ENCODE measurements at regions not wholly inside any gene's neighbourhood (a gene's known extent, or its start where the extent isn't known, plus 50 kb on each side); places are given as distances from the start of the nearest gene placed in this dataset.

DNA sequence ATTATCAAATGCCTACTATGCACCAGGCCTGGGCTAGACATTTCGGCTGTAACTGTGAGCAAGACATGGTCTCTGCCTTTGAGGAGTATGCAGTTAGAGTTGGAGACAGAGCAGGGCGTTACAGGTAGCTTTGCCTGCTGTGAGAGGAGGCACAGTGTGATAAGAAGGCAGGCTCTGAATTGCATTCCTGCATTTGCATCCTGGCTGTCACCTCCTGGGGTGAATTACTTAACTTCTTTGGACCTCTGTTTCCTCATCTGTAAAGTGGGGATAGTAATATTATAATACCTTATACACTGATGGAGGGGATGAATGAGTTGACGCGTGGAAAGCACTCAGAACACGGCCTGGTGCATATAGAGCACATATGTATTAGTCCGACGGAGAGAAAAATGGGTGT, 118.1 kb upstream of the ARHGAP20 start:
- no peaks in the 10 kb centered on the region for H3K36me3 Mint-ChIP-seq (ENCODE audit: low read depth)
- H3K9me3 Mint-ChIP-seq = no peaks in the 10 kb centered on the region
- H3K27ac Mint-ChIP-seq = no peak overlapping the region
- no peak for DNase-seq (ENCODE audit: low spot score)
- H3K4me1 Mint-ChIP-seq (ENCODE audit: low read depth) = peaks cover 16% of the 10 kb centered on the region
- intact Hi-C loops (cut with micrococcal nuclease) = no loop called here
- H3K4me3 Mint-ChIP-seq (ENCODE audit: low read depth) = no peak overlapping the region
- H3K27me3 Mint-ChIP-seq (ENCODE audit: low read depth) = no peaks in the 10 kb centered on the region

DNA sequence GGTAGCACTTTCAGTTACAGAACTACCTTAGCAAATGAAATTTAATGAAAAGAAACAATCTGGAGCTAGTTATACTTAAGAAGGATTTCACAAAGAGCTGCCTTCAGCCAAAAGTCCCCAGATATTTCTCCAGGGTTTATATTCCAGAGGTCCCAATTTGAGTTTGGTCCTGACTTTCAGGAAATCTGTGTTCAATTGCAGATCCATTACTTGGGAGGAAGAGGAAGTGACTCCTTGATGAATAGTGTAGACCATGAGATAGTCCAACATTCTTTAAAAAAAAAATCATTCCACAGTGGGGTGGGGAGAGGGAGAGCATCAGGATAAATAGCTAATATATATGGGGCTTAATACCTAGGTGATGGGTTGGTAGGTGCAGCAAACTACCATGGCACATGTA, 117.6 kb upstream of the ARHGAP20 start:
- H3K27ac Mint-ChIP-seq = no peak overlapping the region
- H3K4me1 Mint-ChIP-seq (ENCODE audit: low read depth) = peaks cover 12% of the 10 kb centered on the region
- H3K27me3 Mint-ChIP-seq (ENCODE audit: low read depth) = no peaks in the 10 kb centered on the region
- no peaks in the 10 kb centered on the region for H3K9me3 Mint-ChIP-seq
- DNase-seq (ENCODE audit: low spot score) = no peak
- no peak overlapping the region for H3K4me3 Mint-ChIP-seq (ENCODE audit: low read depth)
- intact Hi-C loops (cut with micrococcal nuclease) = no loop called here
- no peaks in the 10 kb centered on the region for H3K36me3 Mint-ChIP-seq (ENCODE audit: low read depth)

DNA sequence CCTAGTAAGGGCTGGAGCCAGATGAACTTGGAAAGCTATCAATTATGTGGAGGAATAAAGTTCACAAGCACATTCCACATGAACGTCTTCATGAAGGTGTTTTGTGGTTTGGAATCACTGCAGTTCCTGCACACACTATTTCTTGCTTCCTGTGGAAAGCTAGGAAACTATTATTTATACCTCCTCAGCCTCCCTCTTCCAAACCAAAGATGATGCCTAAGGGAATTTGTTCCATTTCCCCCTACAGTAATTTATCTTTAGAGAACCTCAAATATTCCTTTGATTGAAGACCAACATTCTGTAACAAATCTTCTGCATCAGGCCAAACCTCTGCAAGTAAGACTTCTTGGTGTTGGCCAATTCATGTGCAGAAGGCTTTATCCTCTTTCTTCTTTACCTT, 115.8 kb upstream of the ARHGAP20 start:
- no peak for DNase-seq (ENCODE audit: low spot score)
- no peak overlapping the region for H3K4me3 Mint-ChIP-seq (ENCODE audit: low read depth)
- no peaks in the 10 kb centered on the region for H3K36me3 Mint-ChIP-seq (ENCODE audit: low read depth)
- peaks cover 11% of the 10 kb centered on the region for H3K4me1 Mint-ChIP-seq (ENCODE audit: low read depth)
- H3K9me3 Mint-ChIP-seq = no peaks in the 10 kb centered on the region
- intact Hi-C loops (cut with micrococcal nuclease) = no loop called here
- no peak overlapping the region for H3K27ac Mint-ChIP-seq
- H3K27me3 Mint-ChIP-seq (ENCODE audit: low read depth) = no peaks in the 10 kb centered on the region

GRCh38 chr11:110827276-110827675, 115.0 kb upstream of the ARHGAP20 start:
- no peaks in the 10 kb centered on the region for H3K27me3 Mint-ChIP-seq (ENCODE audit: low read depth)
- DNase-seq (ENCODE audit: low spot score) = no peak
- no peak overlapping the region for H3K27ac Mint-ChIP-seq
- H3K9me3 Mint-ChIP-seq = no peaks in the 10 kb centered on the region
- intact Hi-C loops (cut with micrococcal nuclease) = no loop called here
- no peaks in the 10 kb centered on the region for H3K36me3 Mint-ChIP-seq (ENCODE audit: low read depth)
- no peak overlapping the region for H3K4me3 Mint-ChIP-seq (ENCODE audit: low read depth)
- H3K4me1 Mint-ChIP-seq (ENCODE audit: low read depth) = peaks cover 3% of the 10 kb centered on the region

DNA sequence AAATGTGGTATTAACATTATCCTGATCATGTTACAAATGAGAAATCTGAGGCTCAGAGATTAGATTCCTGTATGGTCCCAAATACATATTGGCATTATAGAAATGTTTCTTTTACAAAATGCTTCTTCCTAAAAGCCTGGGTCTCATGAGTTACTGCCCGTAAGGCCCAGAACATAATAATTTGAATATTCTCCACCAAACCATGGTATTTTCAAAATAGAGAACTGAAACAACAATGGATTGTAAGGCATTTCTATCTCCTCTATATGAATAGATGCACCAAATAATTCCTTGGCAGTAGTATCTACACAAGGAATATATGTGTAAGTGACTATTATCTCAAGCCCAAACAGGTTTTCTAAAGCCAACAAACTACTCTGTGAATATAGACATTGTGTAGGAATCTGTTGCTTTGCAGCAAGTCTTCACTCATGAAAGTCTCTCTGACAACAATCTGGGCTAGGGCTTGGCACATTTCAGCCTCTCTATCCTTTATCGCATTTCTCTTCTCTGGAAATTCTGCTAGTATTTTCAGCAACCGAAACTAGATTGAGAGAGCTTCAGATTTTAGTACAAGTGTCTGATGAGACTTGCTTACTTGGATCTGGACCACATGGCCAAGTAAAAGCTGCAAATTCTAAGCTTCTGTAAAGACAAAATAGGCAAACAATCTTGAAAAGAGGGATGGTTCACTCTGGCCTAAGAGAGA, 112.8 kb upstream of the ARHGAP20 start:
- H3K27me3 Mint-ChIP-seq (ENCODE audit: low read depth) = peaks cover 2% of the 10 kb centered on the region
- no peak for DNase-seq (ENCODE audit: low spot score)
- H3K27ac Mint-ChIP-seq = no peak overlapping the region
- no peaks in the 10 kb centered on the region for H3K36me3 Mint-ChIP-seq (ENCODE audit: low read depth)
- intact Hi-C loops (cut with micrococcal nuclease) = no loop called here
- no peaks in the 10 kb centered on the region for H3K4me1 Mint-ChIP-seq (ENCODE audit: low read depth)
- no peaks in the 10 kb centered on the region for H3K9me3 Mint-ChIP-seq
- H3K4me3 Mint-ChIP-seq (ENCODE audit: low read depth) = no peak overlapping the region

DNA sequence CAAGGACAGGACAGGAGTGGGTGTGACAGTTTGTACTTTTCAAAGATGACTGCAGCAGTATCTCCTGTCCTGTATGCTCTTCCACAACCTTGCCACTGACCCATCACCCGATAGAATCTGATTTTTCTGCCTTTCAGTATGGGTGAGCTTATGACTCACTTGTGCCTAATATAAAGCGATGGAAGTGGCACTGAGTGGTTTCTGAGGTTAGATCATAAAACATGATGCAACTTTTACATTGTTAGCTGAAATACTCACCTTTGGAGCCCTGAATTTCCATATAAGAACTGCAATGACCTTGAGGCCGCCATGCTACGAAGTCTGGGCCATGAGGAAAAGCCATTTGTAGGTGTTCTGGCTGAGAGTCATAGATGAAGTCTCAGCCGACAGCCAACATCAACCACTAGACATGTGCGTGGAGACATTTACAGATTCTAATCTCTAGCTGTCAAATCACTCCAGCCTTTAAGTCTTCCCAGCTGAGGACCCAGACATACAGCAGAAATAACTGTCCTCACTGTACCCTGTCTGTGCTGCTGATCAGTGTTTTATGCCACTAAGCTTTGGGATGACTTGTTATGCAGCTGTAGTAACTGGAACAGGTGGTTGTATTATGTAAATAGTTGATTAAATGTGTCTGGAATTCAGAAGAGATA, 105.9 kb upstream of the ARHGAP20 start:
- Mint-ChIP-seq H3K4me1 (ENCODE audit: low read depth) (peaks cover 13% of the 10 kb centered on the region), H3K27me3 (ENCODE audit: low read depth) (peaks cover 8% of the 10 kb centered on the region), H3K4me3 (ENCODE audit: low read depth) (no peak overlapping the region), H3K36me3 (ENCODE audit: low read depth) (no peaks in the 10 kb centered on the region), H3K27ac (no peak overlapping the region), H3K9me3 (peaks cover 18% of the 10 kb centered on the region)
- intact Hi-C loops (cut with micrococcal nuclease) = loop anchor here (1.0 to 2.0 kb wide), 2 partner anchors 15 to 363 kb away; no protein-coding TSS in a partner anchor
- no peak for DNase-seq (ENCODE audit: low spot score)

DNA sequence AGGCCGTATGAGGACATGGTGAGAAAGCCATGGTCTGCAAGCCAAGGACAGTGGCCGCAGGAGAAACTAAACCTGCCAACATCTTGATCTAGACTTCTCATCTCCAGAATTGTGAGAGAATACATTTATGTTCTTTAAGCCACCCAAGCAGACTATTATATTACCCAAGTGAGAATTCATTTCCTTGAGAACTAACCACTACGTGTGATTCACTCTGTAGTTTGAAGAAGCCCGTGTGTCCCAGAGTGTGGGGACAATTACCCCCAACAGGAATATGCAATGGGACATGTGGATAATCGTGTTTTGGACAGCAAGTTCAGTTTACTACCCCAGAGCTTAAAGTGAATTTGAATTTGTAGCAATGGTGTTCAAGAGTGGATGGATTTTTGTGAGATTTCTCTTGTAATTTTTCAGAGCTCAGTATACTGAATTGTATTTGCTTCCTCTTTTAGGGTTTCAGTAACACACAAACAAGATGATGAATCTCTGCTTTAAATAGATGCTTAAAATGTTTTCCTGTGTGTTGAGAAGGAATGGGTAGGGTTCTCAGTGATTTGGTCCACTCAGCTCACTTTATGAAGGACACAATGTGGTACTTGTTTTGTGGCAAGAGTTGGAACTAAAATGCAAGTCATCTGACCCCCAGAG, 100.0 kb upstream of the ARHGAP20 start:
- peaks cover 18% of the 10 kb centered on the region for H3K9me3 Mint-ChIP-seq
- no peaks in the 10 kb centered on the region for H3K36me3 Mint-ChIP-seq (ENCODE audit: low read depth)
- H3K4me3 Mint-ChIP-seq (ENCODE audit: low read depth) = no peak overlapping the region
- intact Hi-C loops (cut with micrococcal nuclease) = no loop called here
- no peak for DNase-seq (ENCODE audit: low spot score)
- H3K4me1 Mint-ChIP-seq (ENCODE audit: low read depth) = no peaks in the 10 kb centered on the region
- peaks cover 3% of the 10 kb centered on the region for H3K27me3 Mint-ChIP-seq (ENCODE audit: low read depth)
- no peak overlapping the region for H3K27ac Mint-ChIP-seq

DNA sequence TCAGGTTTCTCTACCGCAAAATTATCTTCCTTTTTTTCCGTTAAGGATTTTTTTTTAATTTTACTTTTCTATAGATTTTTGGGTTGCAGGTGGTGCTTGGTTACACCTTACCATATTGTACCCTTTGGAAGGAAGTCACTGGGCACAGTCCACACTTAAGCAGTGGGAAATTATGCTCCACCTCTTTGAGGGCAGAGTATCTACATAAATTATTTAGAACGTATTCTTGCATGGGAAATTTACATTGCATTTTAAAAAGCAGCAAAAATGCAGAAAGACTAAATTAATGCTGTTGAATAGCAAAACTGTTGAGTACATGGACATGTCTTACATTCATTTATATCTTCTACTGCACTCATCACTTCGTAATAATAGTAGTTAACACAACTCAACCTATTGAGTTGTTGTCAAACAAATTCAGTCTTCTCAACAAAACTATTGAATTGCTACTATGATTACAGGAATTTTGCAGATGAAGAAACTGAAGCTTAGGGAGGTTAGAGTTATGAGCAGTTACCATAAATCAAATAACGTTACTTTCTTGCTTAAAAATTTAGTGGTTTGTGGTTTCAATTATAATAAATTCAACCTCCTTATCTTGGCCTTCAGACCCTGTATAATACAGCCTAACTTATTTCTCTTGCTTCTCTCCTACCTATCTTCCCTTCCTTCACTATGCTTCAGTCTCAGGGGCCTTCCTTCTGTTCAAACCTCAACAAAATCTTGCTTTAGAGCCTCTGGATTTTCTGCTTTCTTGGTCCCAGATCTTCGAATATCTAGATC, 97.4 kb upstream of the ARHGAP20 start:
- Mint-ChIP-seq H3K27ac (no peak overlapping the region), H3K27me3 (ENCODE audit: low read depth) (peaks cover 3% of the 10 kb centered on the region), H3K4me3 (ENCODE audit: low read depth) (no peak overlapping the region), H3K4me1 (ENCODE audit: low read depth) (no peaks in the 10 kb centered on the region), H3K9me3 (peaks cover 10% of the 10 kb centered on the region), H3K36me3 (ENCODE audit: low read depth) (no peaks in the 10 kb centered on the region)
- DNase-seq (ENCODE audit: low spot score) = no peak
- intact Hi-C loops (cut with micrococcal nuclease) = no loop called here

DNA sequence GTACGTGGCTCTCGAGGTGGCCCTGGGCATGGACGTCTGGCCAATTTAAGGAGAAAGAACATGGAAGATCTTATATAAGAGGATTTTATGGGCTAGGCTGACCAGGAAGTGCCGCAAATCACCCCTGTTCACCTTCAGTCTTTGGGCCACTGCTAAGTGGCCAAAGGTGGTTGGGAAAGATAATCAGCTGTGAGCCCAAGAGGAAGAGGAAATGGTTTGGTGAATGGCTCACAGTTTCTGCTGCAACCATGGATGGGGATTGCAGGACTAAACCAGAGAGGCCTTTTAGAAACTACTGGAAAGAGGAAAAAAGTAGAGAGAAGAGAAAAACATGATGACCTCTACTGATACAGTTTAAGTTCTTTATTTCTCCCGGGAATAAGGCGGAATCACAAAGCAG, 96.0 kb upstream of the ARHGAP20 start:
- Mint-ChIP-seq H3K4me1 (ENCODE audit: low read depth) (no peaks in the 10 kb centered on the region), H3K27me3 (ENCODE audit: low read depth) (peaks cover 3% of the 10 kb centered on the region), H3K9me3 (peaks cover under 1% of the 10 kb centered on the region), H3K27ac (no peak overlapping the region), H3K4me3 (ENCODE audit: low read depth) (no peak overlapping the region), H3K36me3 (ENCODE audit: low read depth) (no peaks in the 10 kb centered on the region)
- intact Hi-C loops (cut with micrococcal nuclease) = no loop called here
- no peak for DNase-seq (ENCODE audit: low spot score)

GRCh38 chr11:110807801-110808200, 95.6 kb upstream of the ARHGAP20 start:
- Mint-ChIP-seq H3K9me3 (no peaks in the 10 kb centered on the region), H3K4me1 (ENCODE audit: low read depth) (no peaks in the 10 kb centered on the region), H3K27me3 (ENCODE audit: low read depth) (peaks cover 3% of the 10 kb centered on the region), H3K4me3 (ENCODE audit: low read depth) (no peak overlapping the region), H3K27ac (no peak overlapping the region), H3K36me3 (ENCODE audit: low read depth) (no peaks in the 10 kb centered on the region)
- DNase-seq (ENCODE audit: low spot score) = no peak
- intact Hi-C loops (cut with micrococcal nuclease) = no loop called here

DNA sequence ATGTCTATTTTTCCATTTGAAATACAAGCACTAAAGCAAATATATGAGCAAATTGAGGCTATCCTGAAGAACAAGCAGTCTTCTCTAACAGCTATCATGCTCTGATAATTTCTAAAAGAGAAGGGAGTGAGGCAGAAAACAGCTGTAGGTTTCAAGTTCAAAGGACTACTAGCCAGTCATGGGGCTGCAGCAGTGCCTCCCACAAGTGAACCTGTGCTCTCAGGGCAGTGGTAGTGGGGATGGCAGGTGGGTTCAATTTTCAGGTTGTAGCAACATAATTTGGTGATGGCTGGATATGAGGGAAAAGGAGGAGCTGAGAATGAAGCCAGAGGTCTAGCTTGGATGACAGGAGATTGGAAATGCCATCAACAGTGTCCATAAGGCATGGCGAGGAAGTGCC, 93.5 kb upstream of the ARHGAP20 start:
- Mint-ChIP-seq H3K27ac (no peak overlapping the region), H3K27me3 (ENCODE audit: low read depth) (peaks cover 3% of the 10 kb centered on the region), H3K9me3 (no peaks in the 10 kb centered on the region), H3K4me1 (ENCODE audit: low read depth) (no peaks in the 10 kb centered on the region), H3K4me3 (ENCODE audit: low read depth) (no peak overlapping the region), H3K36me3 (ENCODE audit: low read depth) (no peaks in the 10 kb centered on the region)
- no peak for DNase-seq (ENCODE audit: low spot score)
- intact Hi-C loops (cut with micrococcal nuclease) = no loop called here

GRCh38 chr11:110802162-110802561, 89.9 kb upstream of the ARHGAP20 start:
- intact Hi-C loops (cut with micrococcal nuclease) = no loop called here
- Mint-ChIP-seq H3K36me3 (ENCODE audit: low read depth) (no peaks in the 10 kb centered on the region), H3K27me3 (ENCODE audit: low read depth) (no peaks in the 10 kb centered on the region), H3K4me3 (ENCODE audit: low read depth) (no peak overlapping the region), H3K4me1 (ENCODE audit: low read depth) (no peaks in the 10 kb centered on the region), H3K27ac (no peak overlapping the region), H3K9me3 (no peaks in the 10 kb centered on the region)
- no peak for DNase-seq (ENCODE audit: low spot score)

DNA sequence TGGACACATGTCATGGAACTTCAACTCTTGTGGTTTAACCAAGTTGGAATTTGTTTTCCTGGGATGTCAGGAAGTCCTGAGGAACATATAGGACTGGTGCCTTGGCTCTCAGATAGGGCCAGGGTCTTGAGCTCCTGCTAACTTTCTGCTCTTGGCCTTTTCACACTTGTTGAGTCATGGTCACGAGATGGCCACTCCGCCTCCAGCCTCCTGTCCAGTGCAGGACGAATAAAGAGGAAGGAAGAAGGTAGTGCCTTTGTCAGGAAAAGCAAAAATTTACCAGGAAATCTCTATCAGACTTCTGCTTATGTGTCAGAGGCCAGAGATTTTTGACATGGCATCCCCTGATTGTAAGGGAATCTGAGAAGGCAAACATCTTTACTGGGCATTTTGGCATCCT, 89.1 kb upstream of the ARHGAP20 start:
- H3K27me3 Mint-ChIP-seq (ENCODE audit: low read depth) = no peaks in the 10 kb centered on the region
- no peak overlapping the region for H3K27ac Mint-ChIP-seq
- H3K9me3 Mint-ChIP-seq = no peaks in the 10 kb centered on the region
- H3K4me3 Mint-ChIP-seq (ENCODE audit: low read depth) = no peak overlapping the region
- no peaks in the 10 kb centered on the region for H3K4me1 Mint-ChIP-seq (ENCODE audit: low read depth)
- DNase-seq (ENCODE audit: low spot score) = no peak
- intact Hi-C loops (cut with micrococcal nuclease) = no loop called here
- no peaks in the 10 kb centered on the region for H3K36me3 Mint-ChIP-seq (ENCODE audit: low read depth)
